ENCODE measurements at regions not wholly inside any gene's neighbourhood (a gene's known extent, or its start where the extent isn't known, plus 50 kb on each side); places are given as distances from the start of the nearest gene placed in this dataset.
"Not testable (repeated sequence)": the region's sequence is repeated elsewhere in the genome, so short reads cannot be mapped to it uniquely, and the experiment has no call there.

DNA sequence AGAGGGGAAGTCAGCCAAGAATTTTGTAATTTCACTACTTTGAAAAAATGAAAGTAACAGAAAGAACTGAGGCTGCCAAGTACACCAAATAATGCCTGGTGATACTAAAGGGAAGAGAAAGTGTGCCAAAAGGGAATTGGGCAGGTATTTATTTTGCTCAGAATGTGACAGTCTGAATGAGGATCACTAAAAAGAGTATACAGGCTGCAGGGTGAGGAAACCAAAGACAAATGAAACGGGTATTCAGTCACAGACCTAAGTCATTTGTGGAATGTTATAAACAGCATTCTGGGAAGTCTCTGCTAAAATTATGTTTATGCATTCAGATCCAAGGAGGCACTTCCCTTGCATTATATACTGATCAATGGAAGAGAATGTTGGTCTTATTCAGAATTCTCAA is 418.6 kb upstream of the SLC39A10 start:
- Histone ChIP-seq H3K79me2 (ENCODE audit: control insufficient read depth, insufficient read depth, low read length) (no peaks in the 10 kb centered on the region), H3K9ac (ENCODE audit: control insufficient read depth, insufficient read depth, low read length) (no peak overlapping the region), H3K9me3 (replicated peaks; ENCODE audit: control insufficient read depth, insufficient read depth, low read length) (no peaks in the 10 kb centered on the region), H2AFZ (ENCODE audit: control insufficient read depth, low read depth, low read length) (no peak overlapping the region), H3K36me3 (ENCODE audit: control insufficient read depth in 2 of 2, insufficient read depth in 2 of 2, low read length in 1 of 2) (no peaks in the 10 kb centered on the region), H4K20me1 (ENCODE audit: control insufficient read depth, insufficient read depth) (no peaks in the 10 kb centered on the region), H3K27ac (ENCODE audit: control insufficient read depth, insufficient read depth) (no peak overlapping the region), H3K4me1 (ENCODE audit: control insufficient read depth, insufficient read depth, low read length) (no peaks in the 10 kb centered on the region), H3K4me2 (ENCODE audit: control insufficient read depth, insufficient read depth) (no peak overlapping the region), H3K27me3 (replicated peaks in 1 of 2; ENCODE audit: control insufficient read depth in 2 of 2, insufficient read depth in 2 of 2, low read length in 1 of 2) (no peaks in the 10 kb centered on the region), H3K4me3 (no peak overlapping the region)
- in situ Hi-C loops (cut with MboI) (no loop called here), intact Hi-C loops (cut with micrococcal nuclease; ENCODE audit: unreplicated experiment) (no loop called here)
- ChIA-PET SMC1A (ENCODE audit: uncharacterized antibody, unreplicated experiment) (no interaction called here), RAD21 (ENCODE audit: unreplicated experiment) (no interaction called here), CTCF (no interaction called here), POLR2A (no interaction called here)
- WGBS (ENCODE audit: insufficient coverage, insufficient replicate concordance, low lambda C conversion rate, missing lambda C conversion rate) = 6% methylated on average over 1 of the region's 1 CpG
- ATAC-seq (peak; percentile 47; the same call in 2 of the 3 replicates), FAIRE-seq (no peak), DNase-seq (ENCODE audit: low read depth, low spot score) (no peak)
- no TSS peak for BruUV-seq (replicated peaks)
- TF ChIP-seq FOS (IDR thresholded peaks at IDR 0.05; ENCODE audit: borderline replicate concordance, extremely low read depth, insufficient read length) = no peak
- no peak for TF ChIP-seq SMAD1 (IDR thresholded peaks at IDR 0.05; ENCODE audit: low read depth, partially characterized antibody)
- no peak for TF ChIP-seq MTA3 (IDR thresholded peaks at IDR 0.05; ENCODE audit: borderline replicate concordance, low read length)
- no peak for TF ChIP-seq SKIL (IDR thresholded peaks at IDR 0.05; ENCODE audit: low read depth, poor library complexity, severe bottlenecking)

GRCh38 chr2:195228547-195228946 is 428.5 kb upstream of the SLC39A10 start:
- in situ Hi-C loops (cut with MboI); ATAC-seq; DNase-seq (ENCODE audit: low read depth, low spot score); H3K4me1 ChIP-seq (ENCODE audit: control insufficient read depth, insufficient read depth, low read length); intact Hi-C loops (cut with micrococcal nuclease; ENCODE audit: unreplicated experiment); H3K79me2 ChIP-seq (ENCODE audit: control insufficient read depth, insufficient read depth, low read length); H3K4me3 ChIP-seq; RAD21 ChIA-PET (ENCODE audit: unreplicated experiment); FAIRE-seq; H3K27ac ChIP-seq (ENCODE audit: control insufficient read depth, insufficient read depth); H3K9me3 ChIP-seq (replicated peaks; ENCODE audit: control insufficient read depth, insufficient read depth, low read length); H3K4me2 ChIP-seq (ENCODE audit: control insufficient read depth, insufficient read depth); SMC1A ChIA-PET (ENCODE audit: uncharacterized antibody, unreplicated experiment); H3K36me3 ChIP-seq (ENCODE audit: control insufficient read depth in 2 of 2, insufficient read depth in 2 of 2, low read length in 1 of 2); H2AFZ ChIP-seq (ENCODE audit: control insufficient read depth, low read depth, low read length); CTCF ChIA-PET; H4K20me1 ChIP-seq (ENCODE audit: control insufficient read depth, insufficient read depth); H3K9ac ChIP-seq (ENCODE audit: control insufficient read depth, insufficient read depth, low read length); BruUV-seq (replicated peaks); H3K27me3 ChIP-seq (replicated peaks in 1 of 2; ENCODE audit: control insufficient read depth in 2 of 2, insufficient read depth in 2 of 2, low read length in 1 of 2); POLR2A ChIA-PET: not testable (repeated sequence)
- 74% methylated on average over 16 of the region's 20 CpGs for WGBS (ENCODE audit: insufficient coverage, insufficient replicate concordance, low lambda C conversion rate, missing lambda C conversion rate)

Measured in GM12878 (cell line).